DMS153 treated with DMSO at 0.1 percent for 48 hours (cell line): ENCODE measurements at regions not wholly inside any gene's neighbourhood (a gene's known extent, or its start where the extent isn't known, plus 50 kb on each side); places are given as distances from the start of the nearest gene placed in this dataset.

Experiments used
- DNase-seq: peaks from one replicate; lab custom pipeline; 2025; ENCODE audit not compliant: unreplicated experiment; lab: John Stamatoyannopoulos, UW

DNA sequence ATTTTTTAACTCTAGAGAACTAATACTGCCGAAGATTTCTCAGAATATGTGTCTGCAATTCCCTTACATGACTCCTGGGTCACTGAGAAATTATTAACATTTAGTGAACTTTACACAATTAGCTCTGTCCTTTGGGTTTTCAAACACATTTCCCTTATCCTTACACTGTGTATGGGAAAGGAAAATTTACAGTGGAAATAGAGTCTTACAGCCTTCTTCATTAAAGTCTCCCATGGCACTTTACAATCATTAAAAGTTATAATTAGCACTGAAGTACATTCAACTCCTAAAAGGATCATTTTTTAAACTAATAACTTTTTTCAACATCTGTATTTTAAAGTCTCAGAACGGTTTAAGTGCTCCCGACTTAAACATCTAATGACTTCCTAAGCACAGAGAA, 627.5 kb upstream of the TYRP1 start:
- DNase-seq, result no peak

GRCh38 chr9:12066455-12067035, 626.6 kb upstream of the TYRP1 start:
- DNase-seq, result no peak

- no peak for DNase-seq
These were observed 623.8 kb upstream of the TYRP1 start for GRCh38 chr9:12069366-12069765.

DNA sequence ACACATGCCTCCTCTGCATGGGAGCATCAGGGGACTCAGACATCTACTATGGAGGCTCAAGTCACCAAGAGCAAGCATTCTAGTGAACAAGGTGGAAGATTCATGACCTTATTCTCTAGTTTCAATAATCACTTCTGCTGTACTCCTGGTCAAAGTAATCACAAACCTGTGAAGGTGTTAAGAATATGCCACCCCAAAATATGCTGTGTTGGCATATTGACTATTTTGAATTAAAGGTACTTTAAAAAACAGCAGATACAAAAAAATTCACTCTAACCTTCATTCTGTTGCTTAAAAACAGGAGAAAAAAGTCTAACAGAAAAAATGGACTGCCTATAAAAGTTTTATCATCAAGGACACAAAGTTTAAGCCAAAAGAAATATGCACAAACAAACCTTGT, 607.8 kb upstream of the TYRP1 start:
- no peak for DNase-seq

DNA sequence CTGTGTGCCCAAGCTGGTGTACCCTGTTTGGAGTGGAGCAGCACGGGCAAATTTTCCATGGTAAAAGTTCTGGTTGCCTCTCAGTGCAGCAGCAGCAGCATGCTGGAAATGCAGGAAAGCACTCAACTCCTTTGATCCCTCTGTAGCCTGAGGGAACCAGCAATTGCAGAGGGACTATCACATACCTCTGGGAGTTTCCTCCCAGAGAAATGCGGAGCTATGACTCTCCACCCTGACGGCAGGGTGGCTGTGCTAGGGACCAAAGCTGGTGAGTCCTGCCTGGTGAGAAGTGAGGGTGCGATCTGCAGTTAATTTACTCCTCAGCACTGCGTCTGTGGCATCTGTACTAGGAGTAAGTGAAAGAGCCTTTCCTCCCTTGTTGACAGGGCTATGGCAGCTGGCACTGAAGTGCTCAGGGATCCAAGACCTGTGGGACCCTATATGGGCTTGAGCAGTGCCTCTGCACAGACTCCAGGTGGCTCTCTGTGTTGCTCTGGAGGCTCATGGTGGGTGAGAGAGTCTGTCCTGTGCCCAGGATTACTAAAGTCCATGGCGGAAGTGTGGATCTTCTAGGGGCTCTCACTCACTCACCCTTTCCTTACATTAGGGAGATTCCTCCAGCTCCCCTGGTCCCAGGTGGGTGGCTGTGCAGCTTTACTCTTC, 601.2 kb upstream of the TYRP1 start:
- DNase-seq, result no peak

- no peak for DNase-seq
These were observed 599.1 kb upstream of the TYRP1 start for GRCh38 chr9:12094046-12094445.

GRCh38 chr9:12095931-12096330, 597.3 kb upstream of the TYRP1 start:
- no peak for DNase-seq

DNA sequence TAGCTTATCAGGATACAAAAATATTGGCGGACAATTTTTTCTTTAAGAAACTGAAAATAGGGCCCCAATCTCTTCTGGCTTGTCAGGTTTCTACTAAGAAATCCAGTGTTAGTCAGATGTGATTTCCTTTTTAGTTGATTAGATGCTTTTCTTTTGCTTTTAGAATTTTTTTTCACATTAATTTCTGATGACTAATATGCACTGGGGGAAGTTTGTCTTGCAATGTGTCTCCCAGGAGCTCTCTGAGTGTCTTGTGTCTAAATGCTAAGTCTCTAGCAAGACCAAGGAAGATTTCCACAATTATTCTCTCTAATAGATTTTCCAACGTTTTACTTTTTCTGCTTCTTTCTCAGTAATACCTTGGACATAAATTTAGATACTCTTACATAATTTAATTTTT, 559.8 kb upstream of the TYRP1 start:
- no peak for DNase-seq

DNA sequence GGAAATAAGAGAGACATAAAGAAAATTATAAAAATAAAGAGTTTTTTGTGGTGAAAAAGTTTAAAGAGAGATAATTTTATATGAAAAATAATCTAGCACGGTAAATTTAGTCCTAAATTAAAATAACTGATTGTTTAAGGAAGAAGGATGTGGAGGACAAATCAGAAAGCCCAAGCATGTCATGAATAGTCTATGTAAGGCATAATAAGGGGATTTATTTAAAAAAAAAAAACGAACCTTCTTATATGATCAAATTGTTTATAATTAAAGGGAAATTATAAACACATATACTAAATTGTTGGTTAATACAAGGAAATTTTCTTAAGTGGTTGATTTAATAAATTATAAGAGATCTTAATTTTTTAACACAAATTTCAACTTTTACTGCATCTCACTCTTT, 551.8 kb upstream of the TYRP1 start:
- no peak for DNase-seq

GRCh38 chr9:12155401-12156134, 537.6 kb upstream of the TYRP1 start:
- no peak for DNase-seq

DNA sequence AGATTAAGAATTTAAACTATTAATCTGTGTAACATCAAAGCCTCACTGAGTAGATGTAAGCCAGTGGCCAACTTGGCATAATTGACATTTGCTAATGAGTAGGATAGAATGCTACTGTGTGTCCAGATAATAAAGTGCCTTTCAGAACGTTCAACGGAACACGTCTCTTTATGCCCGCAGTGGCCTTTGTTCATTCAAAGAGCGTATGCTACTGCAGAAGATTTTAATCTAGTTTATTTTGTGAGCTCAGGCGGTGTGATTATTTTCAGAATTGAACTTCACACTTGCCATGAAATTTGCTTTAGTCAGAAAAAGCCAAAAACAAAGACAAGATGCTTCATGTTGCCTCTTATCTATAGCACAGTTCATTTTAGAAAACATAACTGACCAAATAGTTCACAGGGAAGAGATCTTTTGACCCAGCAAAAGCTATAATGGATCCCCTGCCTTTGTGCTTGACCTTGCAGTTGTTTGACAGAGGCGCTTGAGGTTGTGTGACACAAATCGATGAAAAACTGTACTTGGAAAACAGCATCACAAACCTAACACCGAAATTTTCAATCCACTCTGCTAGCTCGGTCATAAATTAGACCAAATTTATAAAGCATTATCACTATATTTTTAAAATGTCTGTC, 530.9 kb upstream of the TYRP1 start:
- DNase-seq, result no peak

DNA sequence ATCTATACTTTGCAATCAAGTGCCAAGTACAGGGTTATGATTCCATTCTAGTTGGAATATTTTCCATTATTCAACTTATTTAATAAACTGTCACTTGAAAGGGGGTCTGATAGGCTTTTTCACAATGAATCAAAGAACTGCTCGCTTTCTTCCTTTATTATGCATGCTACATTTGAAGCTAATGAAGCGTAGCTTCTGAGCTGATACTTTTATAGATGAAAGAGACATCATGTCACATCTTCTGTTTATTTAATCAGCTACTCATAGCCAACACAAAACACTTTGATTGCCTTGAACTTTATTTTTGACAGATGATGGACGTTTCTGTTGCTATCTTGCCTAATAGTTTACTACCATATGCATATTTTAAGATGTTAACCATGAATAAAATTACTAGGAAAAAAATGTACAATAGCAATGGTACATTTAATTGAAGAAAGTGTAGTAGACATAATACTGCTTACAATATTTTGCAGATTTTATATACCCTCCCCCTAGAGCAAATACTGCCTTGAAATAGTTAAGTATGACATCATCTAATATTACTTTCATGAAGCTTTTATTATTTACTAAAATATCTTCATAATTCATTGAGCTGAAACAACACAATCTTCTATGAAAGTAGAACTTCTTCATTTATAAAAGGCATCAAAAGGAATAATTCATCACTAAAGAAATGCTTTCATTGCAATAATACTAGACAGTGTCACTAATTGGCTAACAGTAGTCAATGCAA, 529.3 kb upstream of the TYRP1 start:
- no peak for DNase-seq

DNA sequence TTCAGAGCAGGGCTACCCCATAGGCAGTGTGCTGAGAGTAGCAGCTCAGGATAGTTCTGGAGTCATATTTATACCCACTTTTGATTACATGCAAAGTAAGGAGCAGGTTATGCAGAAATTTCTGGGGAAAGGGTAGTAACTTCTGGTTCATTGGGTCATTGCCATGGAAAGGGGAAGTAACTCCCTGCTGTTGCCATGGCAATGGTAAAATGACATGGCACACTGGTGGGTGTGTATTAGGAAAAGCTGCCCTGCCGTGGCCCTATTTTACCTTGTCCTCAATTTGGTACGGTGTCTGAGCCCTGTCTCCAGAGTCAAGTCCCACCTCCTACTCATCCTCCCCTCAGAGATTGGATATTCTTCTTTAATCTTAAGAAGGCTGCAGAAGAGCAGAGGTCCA, 526.7 kb upstream of the TYRP1 start:
- DNase-seq, result no peak

DNA sequence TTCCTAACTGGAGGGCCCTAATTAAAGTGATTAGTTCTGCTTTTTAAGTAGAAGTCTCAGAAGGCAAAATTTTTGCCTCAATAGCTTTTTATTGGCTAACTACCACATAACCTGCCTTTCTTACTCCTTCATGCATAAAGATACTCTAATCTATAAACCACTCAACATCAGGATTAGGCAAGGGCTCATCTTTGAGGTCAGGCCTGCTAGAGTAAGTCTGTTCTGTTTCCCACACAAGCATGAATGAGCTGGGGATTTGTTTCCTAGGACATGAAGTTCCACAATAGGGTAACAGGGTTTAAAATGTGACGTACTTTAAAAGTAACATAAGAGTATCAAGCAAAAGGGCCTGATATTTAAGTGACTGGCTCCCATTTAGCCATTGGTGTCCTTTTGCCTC, 522.7 kb upstream of the TYRP1 start:
- no peak for DNase-seq

DNA sequence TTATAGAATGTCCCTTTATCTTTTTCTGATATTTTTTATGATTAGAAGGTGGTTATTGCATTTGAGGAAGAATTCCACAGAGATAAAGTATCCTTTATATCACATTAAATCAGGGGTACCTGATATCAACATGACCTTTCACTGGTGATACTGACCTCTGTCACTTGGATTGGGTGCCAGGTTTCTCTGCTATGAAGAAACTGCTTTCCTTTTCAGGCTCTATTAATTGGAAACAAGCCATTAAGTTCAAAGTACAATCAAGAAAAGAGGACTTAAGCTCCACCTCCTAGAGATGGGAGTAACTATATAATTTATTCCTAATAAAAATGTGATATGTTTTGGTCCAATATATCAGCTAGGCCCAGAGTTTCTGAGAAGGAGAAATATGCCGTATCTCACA, 514.6 kb upstream of the TYRP1 start:
- DNase-seq, result no peak

DNA sequence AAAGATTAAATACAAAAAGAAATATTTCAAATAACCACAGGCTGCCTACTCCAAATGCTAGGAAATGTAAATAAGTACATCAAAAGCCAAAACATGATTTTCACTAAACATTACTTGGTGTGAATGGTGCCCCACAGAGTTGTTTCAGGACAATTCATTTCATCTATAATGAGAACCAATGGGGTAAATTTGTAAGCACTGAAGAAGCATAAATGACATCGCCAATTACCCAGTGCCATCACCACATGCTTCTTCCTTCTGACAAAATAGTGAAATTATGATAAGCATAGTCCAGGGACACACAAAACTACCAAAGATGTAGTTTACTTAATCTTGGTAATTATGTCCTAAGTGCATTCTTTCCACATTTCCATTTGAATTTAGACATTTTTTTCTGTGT, 510.4 kb upstream of the TYRP1 start:
- no peak for DNase-seq

GRCh38 chr9:12183321-12183720, 509.9 kb upstream of the TYRP1 start:
- DNase-seq, result no peak

GRCh38 chr9:12185856-12186255, 507.3 kb upstream of the TYRP1 start:
- no peak for DNase-seq

GRCh38 chr9:12191630-12192029, 501.6 kb upstream of the TYRP1 start:
- DNase-seq, result no peak

DNA sequence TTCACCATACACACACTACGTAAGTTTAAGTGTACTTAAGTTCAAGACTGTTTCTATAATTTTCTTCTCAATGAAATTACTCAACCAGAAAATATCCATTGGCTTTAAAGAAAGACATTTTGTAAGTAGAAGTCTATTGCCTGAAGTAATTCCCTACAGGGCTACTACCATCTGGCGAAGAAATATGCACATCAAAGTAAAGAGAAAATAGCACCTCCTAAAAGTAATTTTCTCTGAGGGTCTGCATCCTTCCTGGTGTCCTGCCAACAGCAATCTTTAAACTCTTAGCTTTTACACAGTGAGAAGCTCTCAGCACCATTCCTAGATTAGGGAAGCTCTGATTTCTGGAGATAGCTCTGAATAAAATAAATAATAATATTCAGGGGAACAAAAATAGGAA, 498.5 kb upstream of the TYRP1 start:
- DNase-seq, result no peak

GRCh38 chr9:12195456-12195855, 497.7 kb upstream of the TYRP1 start:
- DNase-seq, result no peak
